Neural cell (in vitro differentiated cells): ENCODE measurements at regions not wholly inside any gene's neighbourhood (a gene's known extent, or its start where the extent isn't known, plus 50 kb on each side); places are given as distances from the start of the nearest gene placed in this dataset.

Experiments
- EP300 ChIP-seq: fragments of 450-650 bp; conservative IDR thresholded peaks from 2 replicates; pipeline ENCODE4 v1.6.1; 2014; ENCODE audit warnings: antibody characterized with exemption, mild to moderate bottlenecking, moderate library complexity; ENCODE audit not compliant: poor library complexity, severe bottlenecking
- EZH2 ChIP-seq: fragments of 200-600, 300-800 bp; shearing (Covaris generic), sonication (generic); IDR thresholded peaks from 2 replicates; pipeline ENCODE4 v1.6.1; 2014; ENCODE audit warnings: antibody characterized with exemption, low read length, borderline replicate concordance, mild to moderate bottlenecking; ENCODE audit not compliant: insufficient read depth, poor library complexity, severe bottlenecking
- MXI1 ChIP-seq: fragments of 450-650 bp; conservative IDR thresholded peaks from 2 replicates; pipeline ENCODE4 v1.6.1; 2014; ENCODE audit warnings: antibody characterized with exemption, mild to moderate bottlenecking; ENCODE audit not compliant: poor library complexity, severe bottlenecking
- TF ChIP-seq, protein P1 (sequence below): fragments of 450-650 bp; IDR thresholded peaks from 2 replicates; pipeline ENCODE4 v1.5.1; 2014; ENCODE audit warnings: antibody characterized with exemption, mild to moderate bottlenecking, moderate library complexity; ENCODE audit not compliant: poor library complexity, severe bottlenecking

DNA sequence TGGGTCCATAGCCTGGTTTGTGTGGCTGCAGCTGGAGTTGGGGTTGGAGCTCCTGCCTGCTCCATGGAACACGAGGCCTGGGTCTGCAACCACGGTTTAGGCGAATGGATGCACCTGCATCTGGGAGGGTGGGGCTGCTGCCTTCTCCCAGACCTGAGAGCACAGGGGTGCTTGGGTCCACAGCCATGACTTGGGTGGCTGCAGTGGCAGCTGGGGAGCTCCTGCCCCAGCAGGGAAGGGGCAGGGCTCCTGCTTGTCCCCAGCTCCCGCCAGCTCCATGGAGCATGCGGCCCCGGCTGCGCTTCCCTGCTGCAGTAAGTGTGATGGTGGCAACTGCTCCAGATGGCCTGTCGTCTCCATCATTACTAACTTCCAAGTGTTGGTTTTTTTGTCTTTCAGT lies 571.1 kb upstream of the LRRN3 start:
- no peak for TF ChIP-seq EP300
- TF ChIP-seq, protein P1, sequence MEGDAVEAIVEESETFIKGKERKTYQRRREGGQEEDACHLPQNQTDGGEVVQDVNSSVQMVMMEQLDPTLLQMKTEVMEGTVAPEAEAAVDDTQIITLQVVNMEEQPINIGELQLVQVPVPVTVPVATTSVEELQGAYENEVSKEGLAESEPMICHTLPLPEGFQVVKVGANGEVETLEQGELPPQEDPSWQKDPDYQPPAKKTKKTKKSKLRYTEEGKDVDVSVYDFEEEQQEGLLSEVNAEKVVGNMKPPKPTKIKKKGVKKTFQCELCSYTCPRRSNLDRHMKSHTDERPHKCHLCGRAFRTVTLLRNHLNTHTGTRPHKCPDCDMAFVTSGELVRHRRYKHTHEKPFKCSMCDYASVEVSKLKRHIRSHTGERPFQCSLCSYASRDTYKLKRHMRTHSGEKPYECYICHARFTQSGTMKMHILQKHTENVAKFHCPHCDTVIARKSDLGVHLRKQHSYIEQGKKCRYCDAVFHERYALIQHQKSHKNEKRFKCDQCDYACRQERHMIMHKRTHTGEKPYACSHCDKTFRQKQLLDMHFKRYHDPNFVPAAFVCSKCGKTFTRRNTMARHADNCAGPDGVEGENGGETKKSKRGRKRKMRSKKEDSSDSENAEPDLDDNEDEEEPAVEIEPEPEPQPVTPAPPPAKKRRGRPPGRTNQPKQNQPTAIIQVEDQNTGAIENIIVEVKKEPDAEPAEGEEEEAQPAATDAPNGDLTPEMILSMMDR: no peak
- TF ChIP-seq MXI1: no peak
- no peak for TF ChIP-seq EZH2
